Heart left ventricle (tissue), 16 donors: ENCODE measurements at regions not wholly inside any gene's neighbourhood (a gene's known extent, or its start where the extent isn't known, plus 50 kb on each side); places are given as distances from the start of the nearest gene placed in this dataset.
"Not testable (repeated sequence)": the region's sequence is repeated elsewhere in the genome, so short reads cannot be mapped to it uniquely, and the experiment has no call there.

Source experiments
- ATAC-seq, 4 donors: fragments of 200-7000 bp; cut with Tn5 transposase; one replicate each; pipeline ENCODE4 v1.9.1; 2020 to 2022; ENCODE audit warnings: moderate library complexity in 4 of 4, mild to moderate bottlenecking in 3 of 4, moderate number of reproducible peaks in 1 of 4
- DNase-seq, 5 donors: peaks; one replicate each; pipeline ENCODE4 v3.0.0-alpha.2; 2020
- H3K27ac ChIP-seq, 12 donors: fragments of 200-600 bp; sonication (generic) in 4 of 12; one replicate each; pipeline versions ENCODE4 v1.5.0 to v1.8.0; 2016 to 2022; ENCODE audit warnings: mild to moderate bottlenecking in 2 of 12
- H3K27me3 ChIP-seq, 9 donors: fragments of 200-600 bp; sonication (generic) in 2 of 9; one replicate each; pipeline versions ENCODE4 v1.5.1 to v1.8.0; 2016 to 2022; ENCODE audit warnings: mild to moderate bottlenecking in 3 of 9
- H3K36me3 ChIP-seq, 9 donors: fragments of 200-600 bp; sonication (generic) in 2 of 9; one replicate each; pipeline versions ENCODE4 v1.5.0 to v1.8.0; 2018 to 2022; ENCODE audit warnings: mild to moderate bottlenecking in 2 of 9
- H3K4me1 ChIP-seq, 12 donors: fragments of 200-600 bp; sonication (generic) in 4 of 12; one replicate each; pipeline versions ENCODE4 v1.5.0 to v1.8.0; 2016 to 2022; ENCODE audit warnings: mild to moderate bottlenecking in 3 of 12
- H3K4me3 ChIP-seq, 12 donors: fragments of 200-600 bp; sonication (generic) in 4 of 12; one replicate each; pipeline versions ENCODE4 v1.5.0 to v1.8.0; 2017 to 2022; ENCODE audit warnings: mild to moderate bottlenecking in 9 of 12, moderate library complexity in 4 of 12
- H3K9me3 ChIP-seq, 12 donors: fragments of 200-600 bp; sonication (generic) in 4 of 12; one replicate each; pipeline versions ENCODE4 v1.5.0 to v1.8.0; 2016 to 2022; ENCODE audit warnings: mild to moderate bottlenecking in 1 of 12
- POLR2A ChIP-seq, 2 donors: fragments of 450-650 bp; IDR thresholded peaks; one replicate each; pipeline ENCODE4 v1.6.1; 2017; ENCODE audit warnings: antibody characterized with exemption in 2 of 2, mild to moderate bottlenecking in 2 of 2, moderate library complexity in 2 of 2
- WGBS, 4 donors: extraction: QIAGEN DNeasy Blood & Tissue Kit in 2 of 4; methylation state at CpG; one replicate each; pipeline versions ENCODE4 v1.1.5 to v1.1.7; 2013 to 2018; 5-methylcytosine and 5-hydroxymethylcytosine counted together
- intact Hi-C, 10 donors: fragments of 100-400 bp; cut with DNase I; formaldehyde crosslinking; loops; one replicate each; pipeline versions ENCODE4 v1.11.1 to v1.14.2; 2022
- TF ChIP-seq, protein P1 (sequence below), 12 donors: fragments of 200-600 bp; sonication (generic) in 4 of 12; IDR thresholded peaks; one replicate each; pipeline versions ENCODE4 v1.5.0 to v1.8.0; 2018 to 2022; ENCODE audit warnings: antibody characterized with exemption in 12 of 12, mild to moderate bottlenecking in 5 of 12
- donor health status: ischemic (EF 13 %, LVEDD 7.1; RV severe dilation, severe dysfunction).
- donor health status: healthy with polysubstance abuse.
- donor health status: DM: no; HTN: yes; CAD: no.
- donor health status: DM: no; HTN: no; CAD: no.
- donor health status: ischemic (EF 25% LVEDD 6.9; RV normal size, moderate dysfunction).
- donor health status: ischemic (EF 25% LVEDD 5.7; RV mildly dilated, moderate dysfunction).
- donor health status: healthy.
- donor health status: DM: yes; HTN: yes; CAD: no.
- donor health status: ischemic (EF 35%, LVEDD 5.7; RV mildly dilated, moderate dysfunction).
- donor health status: nonischemic (EF 11% LVEDD 7.7; RV severe dilation, severe dysfunction).
- donor health status: DM: yes; HTN: yes; CAD: no.
- donor health status: PGD.
- donor health status: ischemic (EF 29% LVEDD 5.4; RV normal size, mild dysfunction).
- donor health status: nonischemic (EF 23%, LVEDD 6.1; RV moderate dilation, normal function).

DNA sequence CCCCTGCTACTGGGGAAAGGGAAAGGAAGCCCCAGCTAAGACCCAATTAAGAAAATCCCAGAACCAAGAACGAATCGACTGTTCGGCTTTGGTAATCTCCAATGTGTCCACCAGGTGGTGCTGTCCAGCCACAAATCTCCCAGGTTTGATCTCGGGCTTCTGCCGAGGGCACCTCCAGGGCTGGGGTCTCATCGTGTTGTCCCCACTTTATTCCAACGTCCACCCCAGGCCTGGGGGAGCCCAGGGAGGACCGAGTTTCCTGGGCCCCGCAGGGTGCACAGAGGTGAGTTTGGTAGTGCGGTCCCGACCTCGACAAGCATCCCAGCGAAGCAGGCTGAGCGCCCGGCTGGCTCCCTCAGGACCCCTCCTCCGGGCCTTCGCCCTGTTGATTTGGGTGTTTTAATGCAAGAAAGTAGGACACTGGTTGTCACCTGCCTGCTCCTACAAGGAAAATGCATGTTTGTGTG is 185.1 kb downstream of the GOLGA6L6 start:
- no peak overlapping the region for H3K27ac ChIP-seq
- TF ChIP-seq POLR2A (IDR thresholded peaks at IDR 0.05), result no peak
- TF ChIP-seq, protein P1, sequence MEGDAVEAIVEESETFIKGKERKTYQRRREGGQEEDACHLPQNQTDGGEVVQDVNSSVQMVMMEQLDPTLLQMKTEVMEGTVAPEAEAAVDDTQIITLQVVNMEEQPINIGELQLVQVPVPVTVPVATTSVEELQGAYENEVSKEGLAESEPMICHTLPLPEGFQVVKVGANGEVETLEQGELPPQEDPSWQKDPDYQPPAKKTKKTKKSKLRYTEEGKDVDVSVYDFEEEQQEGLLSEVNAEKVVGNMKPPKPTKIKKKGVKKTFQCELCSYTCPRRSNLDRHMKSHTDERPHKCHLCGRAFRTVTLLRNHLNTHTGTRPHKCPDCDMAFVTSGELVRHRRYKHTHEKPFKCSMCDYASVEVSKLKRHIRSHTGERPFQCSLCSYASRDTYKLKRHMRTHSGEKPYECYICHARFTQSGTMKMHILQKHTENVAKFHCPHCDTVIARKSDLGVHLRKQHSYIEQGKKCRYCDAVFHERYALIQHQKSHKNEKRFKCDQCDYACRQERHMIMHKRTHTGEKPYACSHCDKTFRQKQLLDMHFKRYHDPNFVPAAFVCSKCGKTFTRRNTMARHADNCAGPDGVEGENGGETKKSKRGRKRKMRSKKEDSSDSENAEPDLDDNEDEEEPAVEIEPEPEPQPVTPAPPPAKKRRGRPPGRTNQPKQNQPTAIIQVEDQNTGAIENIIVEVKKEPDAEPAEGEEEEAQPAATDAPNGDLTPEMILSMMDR (IDR thresholded peaks at IDR 0.05), result peak; percentile 77 to 99 (median 91)
- no peaks in the 10 kb centered on the region for H3K36me3 ChIP-seq
- no peak overlapping the region for H3K4me3 ChIP-seq
- ATAC-seq (peak; percentile 23 to 65 (median 42)), DNase-seq (peak; percentile 52 to 85 (median 67))
- H3K27me3 ChIP-seq, result peaks cover 0 to 57% (median 3%) of the 10 kb centered on the region in 9 donors
- H3K9me3 ChIP-seq, result no peaks in the 10 kb centered on the region
- intact Hi-C loops, result loop anchor here in 3 of 10 donors (2.0 to 10.0 kb wide), 3 partner anchors 20 to 1901 kb away; no protein-coding TSS in a partner anchor
- H3K4me1 ChIP-seq, result peaks cover 0 to 3% (median 0%) of the 10 kb centered on the region in 12 donors
- 59 to 69% (median 66%) methylated on average over 17 of the region's 17 CpGs for WGBS, 4 donors

DNA sequence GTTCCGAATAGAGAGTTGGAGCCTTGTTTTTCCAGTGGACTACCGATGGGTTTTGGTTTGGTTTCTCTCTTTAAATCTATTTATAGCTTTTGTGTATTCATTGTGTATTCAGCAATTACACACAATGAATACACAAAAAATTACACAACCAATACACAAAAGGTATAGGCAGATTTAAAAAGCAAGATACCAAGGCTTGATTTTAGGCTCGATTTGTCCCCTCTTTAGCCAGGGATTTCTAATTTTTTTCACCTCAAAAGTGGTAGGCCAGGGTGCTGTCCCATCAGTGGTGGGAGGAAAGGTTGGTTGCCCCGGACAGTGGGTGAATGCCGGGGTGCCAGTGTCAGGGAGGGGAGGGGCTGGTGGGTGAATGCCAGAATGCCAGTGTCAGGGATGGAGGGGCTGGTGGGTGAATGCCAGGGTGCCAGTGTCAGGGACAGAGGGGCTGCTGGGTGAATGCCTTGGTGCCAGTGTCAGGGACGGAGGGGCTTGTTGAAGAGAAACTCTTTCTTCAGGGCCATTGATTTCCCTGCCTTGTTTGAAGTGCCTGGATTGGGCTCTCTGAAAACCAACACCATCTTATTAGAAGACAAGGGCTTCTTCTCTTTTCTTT is 186.2 kb downstream of the GOLGA6L6 start:
- no peak for TF ChIP-seq POLR2A (IDR thresholded peaks at IDR 0.05)
- TF ChIP-seq, protein P1 (IDR thresholded peaks at IDR 0.05), result no peak
- Histone ChIP-seq H3K4me3 (no peak overlapping the region), H3K27me3 (peaks cover 0 to 66% (median 3%) of the 10 kb centered on the region in 9 donors), H3K36me3 (no peaks in the 10 kb centered on the region), H3K27ac (no peak overlapping the region), H3K9me3 (no peaks in the 10 kb centered on the region), H3K4me1 (peaks cover 0 to 3% (median 0%) of the 10 kb centered on the region in 12 donors)
- 71 to 76% (median 74%) methylated on average over 6 of the region's 6 CpGs for WGBS, 4 donors
- ATAC-seq (no peak), DNase-seq (peak in 2 of 5 donors; percentile 21 to 58)
- intact Hi-C loops, result loop anchor here in 2 of 10 donors (5.0 to 10.0 kb wide), 2 partner anchors 1879 to 1902 kb away; no protein-coding TSS in a partner anchor

DNA sequence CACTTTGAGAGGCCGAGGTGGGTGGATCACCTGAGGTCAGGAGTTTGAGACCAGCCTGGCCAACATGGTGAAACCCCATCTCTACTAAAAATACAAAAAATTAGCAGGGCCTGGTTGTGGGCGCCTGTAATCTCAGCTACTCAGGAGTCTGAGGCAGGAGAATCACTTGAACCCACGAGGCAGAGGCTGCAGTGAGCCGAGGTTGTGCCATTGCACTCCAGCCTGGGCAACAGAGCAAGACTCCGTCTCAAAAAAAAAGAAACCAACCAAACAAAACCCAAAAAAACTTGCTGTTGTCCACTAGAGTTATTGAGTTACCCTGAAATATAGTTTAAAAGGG is 186.7 kb downstream of the GOLGA6L6 start:
- H3K27me3 ChIP-seq, result peaks cover 0 to 71% (median 3%) of the 10 kb centered on the region in 9 donors
- H3K4me3 ChIP-seq, ATAC-seq, DNase-seq, H3K36me3 ChIP-seq, H3K4me1 ChIP-seq, H3K27ac ChIP-seq, H3K9me3 ChIP-seq: not testable (repeated sequence)
- WGBS, 4 donors, result 56 to 59% (median 56%) methylated on average over 5 of the region's 5 CpGs
- intact Hi-C loops, result loop anchor here in 4 of 10 donors (5.0 to 10.0 kb wide), 4 partner anchors 52 to 1902 kb away; no protein-coding TSS in a partner anchor

DNA sequence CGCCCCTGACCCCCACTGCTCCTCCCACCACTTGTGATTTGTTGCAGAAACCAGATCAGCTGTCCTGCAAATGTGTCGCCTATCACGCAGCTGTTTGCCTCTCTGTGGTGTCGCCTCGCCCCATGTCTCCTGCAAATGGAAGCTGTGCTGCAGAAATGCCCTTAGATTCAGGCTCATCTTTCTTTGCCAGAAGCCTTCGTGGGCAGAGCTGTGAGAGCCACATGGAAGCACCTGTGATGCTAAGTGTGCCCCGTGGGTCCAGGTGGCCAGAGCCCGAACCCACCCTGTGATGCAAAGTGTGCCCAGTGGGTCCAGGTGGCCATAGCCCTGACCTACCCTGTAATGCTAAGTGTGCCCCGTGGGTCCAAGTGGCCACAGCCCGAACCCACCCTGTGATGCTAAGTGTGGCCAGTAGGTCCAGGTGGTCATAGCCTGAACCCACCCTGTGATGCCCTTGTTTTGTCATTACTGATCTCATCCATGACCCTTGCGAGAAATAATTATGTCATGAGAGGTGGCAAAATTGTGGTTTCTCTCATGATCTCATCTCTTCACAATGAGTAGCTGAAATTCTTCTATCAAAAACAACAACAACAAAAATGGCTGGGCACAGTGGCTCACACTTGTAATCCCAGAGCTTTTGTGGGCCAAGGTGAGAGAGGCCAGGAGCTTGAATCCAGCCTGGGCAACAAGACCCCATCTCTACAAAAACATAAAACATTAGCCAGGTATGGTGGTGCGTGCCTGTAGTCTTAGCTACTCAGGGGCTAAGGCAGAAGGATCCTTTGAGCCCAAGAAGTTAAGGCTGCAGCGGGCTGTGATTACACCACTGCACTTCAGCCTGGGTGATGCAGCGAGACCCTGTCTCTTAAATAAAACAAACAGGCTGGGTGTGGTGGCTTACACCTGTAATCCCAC is 187.4 kb downstream of the GOLGA6L6 start:
- H3K4me3 ChIP-seq, result no peak overlapping the region
- intact Hi-C loops, result loop anchor here in 3 of 10 donors (5.0 to 10.0 kb wide), 3 partner anchors 53 to 1898 kb away; no protein-coding TSS in a partner anchor
- H3K27ac ChIP-seq, result no peak overlapping the region
- ATAC-seq (no peak), DNase-seq (peak in 2 of 5 donors; percentile 26 to 67)
- 65 to 68% (median 66%) methylated on average over 14 of the region's 14 CpGs for WGBS, 4 donors
- H3K27me3 ChIP-seq, result peaks cover 0 to 77% (median 4%) of the 10 kb centered on the region in 9 donors
- H3K9me3 ChIP-seq, result no peaks in the 10 kb centered on the region
- H3K36me3 ChIP-seq, result no peaks in the 10 kb centered on the region
- H3K4me1 ChIP-seq, result peaks cover 0 to 3% (median 0%) of the 10 kb centered on the region in 12 donors
- TF ChIP-seq, protein P1 (IDR thresholded peaks at IDR 0.05), result no peak
- no peak for TF ChIP-seq POLR2A (IDR thresholded peaks at IDR 0.05)
